ENCODE measurements at regions not wholly inside any gene's neighbourhood (a gene's known extent, or its start where the extent isn't known, plus 50 kb on each side); places are given as distances from the start of the nearest gene placed in this dataset.

GRCh38 chr6:41467061-41467460, 79.1 kb upstream of the FOXP4 start:
- no peaks in the 10 kb centered on the region for H3K9me3 ChIP-seq
- H3K27ac ChIP-seq = no peak overlapping the region
- intact Hi-C loops (cut with DNase I) = loop anchor here (10.0 kb wide), 1 partner anchor 218 kb away; no protein-coding TSS in a partner anchor
- H3K4me3 ChIP-seq = no peak overlapping the region
- WGBS = 72% methylated on average over 10 of the region's 10 CpGs
- DNase-seq (ENCODE audit: low spot score) = no peak
- no peaks in the 10 kb centered on the region for H3K27me3 ChIP-seq (replicated peaks; ENCODE audit: insufficient read depth)
- H3K36me3 ChIP-seq = no peaks in the 10 kb centered on the region
- TF ChIP-seq, protein P1, sequence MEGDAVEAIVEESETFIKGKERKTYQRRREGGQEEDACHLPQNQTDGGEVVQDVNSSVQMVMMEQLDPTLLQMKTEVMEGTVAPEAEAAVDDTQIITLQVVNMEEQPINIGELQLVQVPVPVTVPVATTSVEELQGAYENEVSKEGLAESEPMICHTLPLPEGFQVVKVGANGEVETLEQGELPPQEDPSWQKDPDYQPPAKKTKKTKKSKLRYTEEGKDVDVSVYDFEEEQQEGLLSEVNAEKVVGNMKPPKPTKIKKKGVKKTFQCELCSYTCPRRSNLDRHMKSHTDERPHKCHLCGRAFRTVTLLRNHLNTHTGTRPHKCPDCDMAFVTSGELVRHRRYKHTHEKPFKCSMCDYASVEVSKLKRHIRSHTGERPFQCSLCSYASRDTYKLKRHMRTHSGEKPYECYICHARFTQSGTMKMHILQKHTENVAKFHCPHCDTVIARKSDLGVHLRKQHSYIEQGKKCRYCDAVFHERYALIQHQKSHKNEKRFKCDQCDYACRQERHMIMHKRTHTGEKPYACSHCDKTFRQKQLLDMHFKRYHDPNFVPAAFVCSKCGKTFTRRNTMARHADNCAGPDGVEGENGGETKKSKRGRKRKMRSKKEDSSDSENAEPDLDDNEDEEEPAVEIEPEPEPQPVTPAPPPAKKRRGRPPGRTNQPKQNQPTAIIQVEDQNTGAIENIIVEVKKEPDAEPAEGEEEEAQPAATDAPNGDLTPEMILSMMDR (IDR thresholded peaks at IDR 0.05) = no peak
- TF ChIP-seq POLR2A (IDR thresholded peaks at IDR 0.05) = no peak
- no peak for TF ChIP-seq POLR2AphosphoS5 (IDR thresholded peaks at IDR 0.05)
- no peaks in the 10 kb centered on the region for H3K4me1 ChIP-seq (replicated peaks)

DNA sequence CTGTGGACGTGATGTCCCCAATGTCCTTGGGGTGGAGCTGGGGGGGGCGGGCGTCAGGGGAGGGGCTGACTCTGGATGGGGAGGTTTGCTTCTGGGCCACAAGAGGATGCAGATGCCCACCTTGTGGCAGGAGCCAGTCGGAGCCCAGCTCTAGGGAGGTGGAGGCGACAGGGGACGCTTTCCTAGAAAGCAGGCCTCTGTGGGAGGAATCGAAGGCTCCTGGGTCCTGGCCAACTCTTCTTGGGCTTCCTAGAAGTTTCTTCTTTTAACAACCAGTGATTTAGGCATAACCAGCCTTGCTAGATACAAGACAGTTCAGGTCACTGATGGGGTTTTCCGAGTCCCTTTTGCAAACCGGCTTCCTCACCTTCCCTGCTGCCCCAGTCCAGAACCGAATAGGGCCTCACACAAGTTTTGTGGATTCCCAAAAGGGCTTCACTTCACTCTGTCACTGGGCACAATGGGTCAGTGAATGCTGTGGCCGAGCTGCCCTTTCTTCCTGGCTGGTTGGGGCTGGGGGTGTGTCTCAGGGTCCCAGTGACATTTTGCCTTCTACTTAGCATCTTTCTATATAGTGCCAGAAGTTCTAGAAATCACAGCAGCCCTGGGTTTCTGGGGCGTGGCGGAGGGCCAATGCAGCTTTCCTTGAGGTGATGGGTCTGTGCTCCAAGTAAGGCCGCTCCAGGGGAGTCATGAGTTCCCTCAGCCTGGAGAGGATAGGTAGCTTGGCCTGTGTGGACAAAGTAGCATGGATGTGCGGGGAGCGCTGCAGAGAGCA, 78.4 kb upstream of the FOXP4 start:
- Histone ChIP-seq H3K9me3 (no peaks in the 10 kb centered on the region), H3K36me3 (no peaks in the 10 kb centered on the region), H3K27me3 (replicated peaks; ENCODE audit: insufficient read depth) (no peaks in the 10 kb centered on the region), H3K27ac (no peak overlapping the region), H3K4me3 (no peak overlapping the region), H3K4me1 (replicated peaks) (no peaks in the 10 kb centered on the region)
- WGBS = 79% methylated on average over 16 of the region's 16 CpGs
- TF ChIP-seq, protein P1 (IDR thresholded peaks at IDR 0.05) = no peak
- TF ChIP-seq POLR2A (IDR thresholded peaks at IDR 0.05) = no peak
- no peak for TF ChIP-seq POLR2AphosphoS5 (IDR thresholded peaks at IDR 0.05)
- no peak for DNase-seq (ENCODE audit: low spot score)
- intact Hi-C loops (cut with DNase I) = loop anchor here (2.0 to 10.0 kb wide), 2 partner anchors 123 to 217 kb away; no protein-coding TSS in a partner anchor

DNA sequence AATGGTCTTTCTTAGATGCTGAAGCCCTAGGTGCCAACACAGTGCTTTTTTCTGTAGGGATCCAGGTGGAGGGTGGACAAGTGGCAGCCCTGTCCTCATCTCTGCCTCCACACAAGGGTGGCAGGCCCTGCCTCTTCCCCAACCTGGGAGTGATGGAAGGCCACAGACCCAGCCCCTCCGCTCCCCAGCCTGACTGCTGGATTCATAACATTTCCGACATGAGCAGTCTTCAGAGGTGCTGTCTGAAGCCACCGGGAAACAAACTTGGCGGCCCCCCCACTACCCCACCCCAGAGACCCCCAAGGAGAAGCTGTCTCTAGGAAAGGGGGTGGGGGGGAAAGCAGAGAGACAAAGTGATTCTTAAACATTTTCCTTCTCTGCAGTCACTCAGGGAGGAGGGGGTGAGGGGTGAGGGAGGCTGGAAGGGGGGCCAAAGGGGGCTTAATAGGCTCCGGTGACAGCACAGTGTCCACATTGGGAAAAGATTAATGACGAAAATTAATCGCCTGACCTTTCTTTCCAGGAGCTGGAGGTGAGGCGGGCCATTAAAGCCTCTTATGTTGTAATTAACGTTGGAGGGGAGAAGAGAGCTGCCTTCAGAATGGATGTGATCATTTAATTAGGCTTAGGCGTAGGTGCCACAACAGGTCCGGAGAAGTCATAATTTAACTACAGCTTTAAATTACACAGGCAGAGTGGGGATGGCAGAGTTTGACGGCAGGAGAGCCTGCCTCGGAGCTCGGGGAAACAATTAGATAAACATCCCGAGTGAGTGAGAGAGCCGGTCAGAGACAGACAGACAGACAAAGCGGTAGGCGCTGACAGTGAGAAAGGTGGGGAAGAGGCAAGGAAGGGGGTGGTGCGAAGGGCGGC, 76.8 kb upstream of the FOXP4 start:
- WGBS = 46% methylated on average over 20 of the region's 20 CpGs
- intact Hi-C loops (cut with DNase I) = loop anchor here (2.0 to 10.0 kb wide), 2 partner anchors 121 to 215 kb away; no protein-coding TSS in a partner anchor
- DNase-seq (ENCODE audit: low spot score) = no peak
- no peaks in the 10 kb centered on the region for H3K9me3 ChIP-seq
- no peaks in the 10 kb centered on the region for H3K36me3 ChIP-seq
- H3K27me3 ChIP-seq (replicated peaks; ENCODE audit: insufficient read depth) = no peaks in the 10 kb centered on the region
- no peak for TF ChIP-seq POLR2A (IDR thresholded peaks at IDR 0.05)
- TF ChIP-seq, protein P1 (IDR thresholded peaks at IDR 0.05) = no peak
- no peak for TF ChIP-seq POLR2AphosphoS5 (IDR thresholded peaks at IDR 0.05)
- H3K4me3 ChIP-seq = peak overlapping the region in 1 of 2 donors; percentile 12
- no peak overlapping the region for H3K27ac ChIP-seq
- H3K4me1 ChIP-seq (replicated peaks) = no peaks in the 10 kb centered on the region

GRCh38 chr6:41470029-41470330, 76.2 kb upstream of the FOXP4 start:
- Histone ChIP-seq H3K9me3 (no peaks in the 10 kb centered on the region), H3K27ac (no peak overlapping the region), H3K4me3 (peak overlapping the region; percentile 6 to 12), H3K4me1 (replicated peaks) (no peaks in the 10 kb centered on the region), H3K27me3 (replicated peaks; ENCODE audit: insufficient read depth) (no peaks in the 10 kb centered on the region), H3K36me3 (no peaks in the 10 kb centered on the region)
- no peak for TF ChIP-seq POLR2A (IDR thresholded peaks at IDR 0.05)
- TF ChIP-seq, protein P1 (IDR thresholded peaks at IDR 0.05) = no peak
- intact Hi-C loops (cut with DNase I) = no loop called here
- DNase-seq (ENCODE audit: low spot score) = peak; percentile 9
- 15% methylated on average over 23 of the region's 23 CpGs for WGBS
